K562 (cell line): ENCODE measurements at regions not wholly inside any gene's neighbourhood (a gene's known extent, or its start where the extent isn't known, plus 50 kb on each side); places are given as distances from the start of the nearest gene placed in this dataset.
"Not testable (repeated sequence)": the region's sequence is repeated elsewhere in the genome, so short reads cannot be mapped to it uniquely, and the experiment has no call there.

Experiments
- ATAC-seq: fragments of 200-7000 bp; cut with Tn5 transposase; 3 replicates; pipeline ENCODE4 v1.9.1; 2020; ENCODE audit warnings: moderate library complexity
- BruUV-seq: library from RNA; stranded (reverse); fragments of 400-500 nt; replicated peaks from 2 replicates; lab custom pipeline; 2021; lab: Mats Ljungman, UMichigan
- CTCF ChIA-PET: fragments of 300-600 bp; formaldehyde crosslinking; extraction: SDS; loops from one replicate; lab custom pipeline; 2021; ENCODE audit warnings: low intra/inter-chr PET ratio; lab: Yijun Ruan, JAX
- POLR2A ChIA-PET: fragments of 300-600, 350-650 bp; sonication (Branson Sonifier 250); formaldehyde crosslinking; extraction: SDS; loops from one replicate; lab custom pipeline; 2021; ENCODE audit warnings: antibody characterized with exemption, inconsistent platforms; lab: Yijun Ruan, JAX
- DNase-seq, 4 experiments: peaks; one replicate each; pipeline versions ENCODE4 v3.0.0 to v3.0.0-alpha.2; 2011 to 2018; ENCODE audit warnings: low spot score in 3 of 4, mixed read lengths in 3 of 4; ENCODE audit errors: extremely low read depth in 1 of 4
- FAIRE-seq: peaks from 2 replicates; lab custom pipeline; 2011; peaks lifted over from hg19 to GRCh38; lab: Jason Lieb, UNC
- H2AFZ ChIP-seq: 2 replicates; pipeline ENCODE4 v1.6.0; 2011; ENCODE audit warnings: low read depth, low read length, control low read depth, inconsistent platforms
- H3K27ac ChIP-seq: fragments of 200-600 bp; 3 replicates; pipeline ENCODE4 v1.8.0; 2011; ENCODE audit warnings: low read depth, mild to moderate bottlenecking, control low read depth, inconsistent platforms, low read length, moderate library complexity, mixed read lengths; ENCODE audit errors: extremely low read depth
- H3K27me3 ChIP-seq, 2 experiments: fragments of 300-600 bp in 1 of 2; 2 replicates in 1 of 2; 3 replicates in 1 of 2; pipeline versions ENCODE4 v1.6.0 to v1.8.0; 2011; ENCODE audit warnings: inconsistent platforms in 2 of 2, low read length in 2 of 2, mild to moderate bottlenecking in 1 of 2, mixed read lengths in 1 of 2, moderate library complexity in 1 of 2; ENCODE audit not compliant: control insufficient read depth in 2 of 2, insufficient read depth in 2 of 2
- H3K36me3 ChIP-seq: fragments of 300-600 bp; 3 replicates; pipeline ENCODE4 v1.8.0; 2011; ENCODE audit warnings: mild to moderate bottlenecking, low read length, inconsistent platforms; ENCODE audit not compliant: control insufficient read depth, insufficient read depth
- H3K4me1 ChIP-seq, 2 experiments: fragments of 200-600 bp in 1 of 2; replicated peaks in 1 of 2; 2 replicates in 1 of 2; 3 replicates in 1 of 2; pipeline versions ENCODE4 v1.5.1 to v1.8.0; 2011; ENCODE audit warnings: inconsistent platforms in 2 of 2, low read length in 2 of 2, mild to moderate bottlenecking in 1 of 2, mixed read lengths in 1 of 2, moderate library complexity in 1 of 2; ENCODE audit not compliant: control insufficient read depth in 2 of 2, insufficient read depth in 2 of 2
- H3K4me2 ChIP-seq: 2 replicates; pipeline ENCODE4 v1.6.1; 2011; ENCODE audit warnings: low read length, control low read depth, inconsistent platforms, mixed read lengths; ENCODE audit not compliant: insufficient read depth
- H3K4me3 ChIP-seq: fragments of 200-600 bp; sonication (generic), shearing (Covaris generic); 2 replicates; pipeline ENCODE4 v1.5.1; 2016; ENCODE audit warnings: control low read depth, inconsistent platforms
- H3K79me2 ChIP-seq: fragments of 200-600 bp; 3 replicates; pipeline ENCODE4 v1.8.0; 2011; ENCODE audit warnings: low read length, inconsistent platforms; ENCODE audit not compliant: control insufficient read depth, insufficient read depth
- H3K9ac ChIP-seq, 2 experiments: 2 replicates each; pipeline versions ENCODE4 v1.6.0 to v1.6.1; 2011; ENCODE audit warnings: low read depth in 2 of 2, low read length in 2 of 2, control low read depth in 1 of 2, inconsistent platforms in 1 of 2, mild to moderate bottlenecking in 1 of 2, mixed read lengths in 1 of 2; ENCODE audit not compliant: insufficient read depth in 1 of 2
- H3K9me1 ChIP-seq: one replicate; pipeline ENCODE4 v1.6.0; 2011; ENCODE audit warnings: inconsistent platforms, mild to moderate bottlenecking, low read length, moderate library complexity; ENCODE audit not compliant: control insufficient read depth, insufficient read depth
- H3K9me3 ChIP-seq: replicated peaks from 2 replicates; pipeline ENCODE4 v1.5.1; 2011; ENCODE audit warnings: low read depth, low read length, inconsistent platforms; ENCODE audit not compliant: control insufficient read depth, insufficient read depth
- H4K20me1 ChIP-seq: replicated peaks from 2 replicates; pipeline ENCODE4 v1.6.1; 2011; ENCODE audit warnings: low read length, inconsistent platforms, mixed read lengths; ENCODE audit not compliant: control insufficient read depth, insufficient read depth
- CHD7 ChIP-seq: fragments of 200-600 bp; sonication (generic); IDR thresholded peaks from one replicate; pipeline ENCODE4 v1.6.1; 2012; ENCODE audit warnings: mild to moderate bottlenecking, low read depth, low read length, inconsistent platforms
- ZBTB1 ChIP-seq: sonication (generic); formaldehyde crosslinking; IDR thresholded peaks from 2 replicates; pipeline ENCODE4 v1.8.1; 2023; ENCODE audit warnings: missing genetic modification reagents, low read depth, mild to moderate bottlenecking, borderline replicate concordance
- ZBTB43 ChIP-seq: sonication (generic); formaldehyde crosslinking; IDR thresholded peaks from 2 replicates; pipeline ENCODE4 v1.8.0; 2023; ENCODE audit warnings: mild to moderate bottlenecking, missing genetic modification reagents
- ZNF316 ChIP-seq: fragments of 450-650 bp; IDR thresholded peaks from 2 replicates; pipeline ENCODE4 v1.6.1; 2016
- WGBS: fragments of 100-300 bp; shearing (Covaris generic); methylation state at CpG from one replicate; pipeline ENCODE4 v1.1.6; 2016; ENCODE audit warnings: low coverage, mixed read lengths; ENCODE audit not compliant: insufficient coverage; ENCODE audit errors: missing lambda C conversion rate; 5-methylcytosine and 5-hydroxymethylcytosine counted together
- in situ Hi-C: fragments of 300-500 bp; cut with MboI; formaldehyde crosslinking; loops from 4 replicates; pipeline ENCODE4 v1.15.0; 2018; ENCODE audit warnings: inconsistent platforms, mixed read lengths
- intact Hi-C: fragments of 100-400 bp; cut with micrococcal nuclease; formaldehyde crosslinking; loops from 2 replicates; pipeline ENCODE4 v1.14.2; 2022

- TF ChIP-seq CHD7 (no peak), ZBTB43 (no peak), ZNF316 (no peak), ZBTB1 (no peak)
These were observed 61.4 kb upstream of the ENPEP start (continued) for GRCh38 chr4:110414561-110414920.

- H3K9me1 ChIP-seq, H3K4me1 ChIP-seq, FAIRE-seq, CTCF ChIA-PET, H3K4me3 ChIP-seq, H3K27me3 ChIP-seq, BruUV-seq, H3K36me3 ChIP-seq, ATAC-seq, H3K79me2 ChIP-seq, in situ Hi-C loops, H3K9ac ChIP-seq, H3K4me2 ChIP-seq, H2AFZ ChIP-seq, H4K20me1 ChIP-seq, H3K27ac ChIP-seq, POLR2A ChIA-PET, DNase-seq, H3K9me3 ChIP-seq, intact Hi-C loops: not testable (repeated sequence)
- 4% methylated on average over 5 of the region's 5 CpGs for WGBS
These were observed 62.0 kb upstream of the ENPEP start for GRCh38 chr4:110413807-110414560.
